ENCODE measurements at regions not wholly inside any gene's neighbourhood (a gene's known extent, or its start where the extent isn't known, plus 50 kb on each side); places are given as distances from the start of the nearest gene placed in this dataset.

- TF ChIP-seq CTCF (IDR thresholded peaks at IDR 0.05): no peak
- TF ChIP-seq POLR2A (IDR thresholded peaks at IDR 0.05): no peak
- TF ChIP-seq POLR2AphosphoS5 (IDR thresholded peaks at IDR 0.05): no peak
These were observed 286.1 kb downstream of the RPS6KC1 start for GRCh38 chr1:213337025-213337678.
